DOHH2 (cell line): ENCODE measurements at regions not wholly inside any gene's neighbourhood (a gene's known extent, or its start where the extent isn't known, plus 50 kb on each side); places are given as distances from the start of the nearest gene placed in this dataset.

ENCODE experiments used
- EZH2phosphoT487 ChIP-seq: fragments of 200-600 bp; sonication (generic); IDR thresholded peaks from 2 replicates; pipeline ENCODE4 v1.6.1; 2017; ENCODE audit warnings: borderline replicate concordance, mild to moderate bottlenecking, antibody characterized with exemption, low read length, moderate library complexity, mixed read lengths
- TF ChIP-seq, protein P1 (sequence below): fragments of 200-600 bp; sonication (generic); IDR thresholded peaks from one replicate; pipeline ENCODE4 v1.5.1; 2014; ENCODE audit warnings: antibody characterized with exemption, mild to moderate bottlenecking, low read depth, low read length; ENCODE audit not compliant: poor library complexity, severe bottlenecking

DNA sequence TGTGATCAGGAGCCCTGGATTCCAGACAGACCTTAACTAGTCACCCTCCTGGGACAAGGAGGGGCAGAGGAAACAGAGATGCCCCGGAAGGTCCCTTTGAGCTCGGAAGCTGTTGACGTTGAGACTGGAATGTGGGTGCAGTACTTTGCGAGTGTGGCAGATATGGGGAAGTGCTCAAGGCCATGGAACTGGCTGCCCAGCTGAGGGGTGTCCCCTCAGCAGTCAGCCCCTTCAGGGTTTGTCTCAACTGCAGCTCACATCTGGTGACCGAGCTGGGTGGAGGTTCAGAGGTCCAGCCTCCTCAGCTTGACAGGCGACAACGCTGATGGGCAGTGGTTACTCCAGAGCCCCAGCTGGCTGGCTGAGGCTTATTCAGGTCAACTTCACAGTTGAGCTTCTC is 150.3 kb upstream of the SNX19 start:
- TF ChIP-seq, protein P1, sequence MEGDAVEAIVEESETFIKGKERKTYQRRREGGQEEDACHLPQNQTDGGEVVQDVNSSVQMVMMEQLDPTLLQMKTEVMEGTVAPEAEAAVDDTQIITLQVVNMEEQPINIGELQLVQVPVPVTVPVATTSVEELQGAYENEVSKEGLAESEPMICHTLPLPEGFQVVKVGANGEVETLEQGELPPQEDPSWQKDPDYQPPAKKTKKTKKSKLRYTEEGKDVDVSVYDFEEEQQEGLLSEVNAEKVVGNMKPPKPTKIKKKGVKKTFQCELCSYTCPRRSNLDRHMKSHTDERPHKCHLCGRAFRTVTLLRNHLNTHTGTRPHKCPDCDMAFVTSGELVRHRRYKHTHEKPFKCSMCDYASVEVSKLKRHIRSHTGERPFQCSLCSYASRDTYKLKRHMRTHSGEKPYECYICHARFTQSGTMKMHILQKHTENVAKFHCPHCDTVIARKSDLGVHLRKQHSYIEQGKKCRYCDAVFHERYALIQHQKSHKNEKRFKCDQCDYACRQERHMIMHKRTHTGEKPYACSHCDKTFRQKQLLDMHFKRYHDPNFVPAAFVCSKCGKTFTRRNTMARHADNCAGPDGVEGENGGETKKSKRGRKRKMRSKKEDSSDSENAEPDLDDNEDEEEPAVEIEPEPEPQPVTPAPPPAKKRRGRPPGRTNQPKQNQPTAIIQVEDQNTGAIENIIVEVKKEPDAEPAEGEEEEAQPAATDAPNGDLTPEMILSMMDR = no peak
- no peak for TF ChIP-seq EZH2phosphoT487
